ENCODE measurements at regions not wholly inside any gene's neighbourhood (a gene's known extent, or its start where the extent isn't known, plus 50 kb on each side); places are given as distances from the start of the nearest gene placed in this dataset.

- Histone ChIP-seq H2AFZ (ENCODE audit: low read length) (no peak overlapping the region), H3K4me2 (ENCODE audit: low read depth, low read length) (no peak overlapping the region), H3K4me3 (replicated peaks in 1 of 3; ENCODE audit: insufficient read depth in 1 of 3, low read depth in 2 of 3, low read length in 3 of 3) (no peak overlapping the region), H3K9me3 (ENCODE audit: low read length) (no peaks in the 10 kb centered on the region), H3K9ac (ENCODE audit: insufficient read depth, low read depth, low read length) (no peak overlapping the region), H3K4me1 (ENCODE audit: insufficient read depth, low read length) (no peaks in the 10 kb centered on the region), H3K36me3 (replicated peaks in 1 of 2; ENCODE audit: control insufficient read depth in 1 of 2, insufficient read depth in 2 of 2, low read length in 2 of 2) (no peaks in the 10 kb centered on the region), H4K20me1 (ENCODE audit: insufficient read depth, low read length) (no peaks in the 10 kb centered on the region), H3K27ac (ENCODE audit: extremely low read length, insufficient read depth, low read length) (no peak overlapping the region), H3K27me3 (ENCODE audit: control insufficient read depth in 1 of 2, insufficient read depth in 2 of 2, low read length in 2 of 2) (0 out of 5 replicates have a peak, but pooled peaks cover 0 to 4% of the 10 kb centered on the region in 2 experiments), H3K79me2 (ENCODE audit: insufficient read depth, low read length) (no peaks in the 10 kb centered on the region)
- in situ Hi-C loops (cut with HindIII; ENCODE audit: extremely low pct_ligation_motif_present, low pct_unique_long_range_greater_than_20kb) (no loop called here), intact Hi-C loops (cut with micrococcal nuclease; ENCODE audit: unreplicated experiment) (no loop called here)
- ATAC-seq (no peak), DNase-seq (ENCODE audit: low spot score) (no peak), FAIRE-seq (no peak)
- ChIA-PET CTCF (ENCODE audit: low intra/inter-chr PET ratio, low total read pairs) (no interaction called here), POLR2A (no interaction called here)
- no TSS peak for BruUV-seq (replicated peaks)
- no peak for TF ChIP-seq ZNF543 (CRISPR knock-in tag; IDR thresholded peaks at IDR 0.05)
- no peak for TF ChIP-seq SSRP1 (CRISPR knock-in tag; IDR thresholded peaks at IDR 0.05)
- TF ChIP-seq KLF15 (CRISPR knock-in tag; IDR thresholded peaks at IDR 0.05; ENCODE audit: borderline replicate concordance): no peak
- no peak for TF ChIP-seq E2F5 (CRISPR knock-in tag; conservative IDR thresholded peaks at IDR 0.05)
- TF ChIP-seq TCF12 (IDR thresholded peaks at IDR 0.05): no peak
- TF ChIP-seq TCF12 (CRISPR knock-in tag; IDR thresholded peaks at IDR 0.05): no peak
- TF ChIP-seq TCF7 (IDR thresholded peaks at IDR 0.05; ENCODE audit: low read depth): no peak
- no peak for TF ChIP-seq ZSCAN31 (CRISPR knock-in tag; IDR thresholded peaks at IDR 0.05; ENCODE audit: low read depth)
- TF ChIP-seq ZNF260 (CRISPR knock-in tag; IDR thresholded peaks at IDR 0.05; ENCODE audit: borderline replicate concordance, low read depth): no peak
- TF ChIP-seq BRD4 (CRISPR knock-in tag; IDR thresholded peaks at IDR 0.05): no peak
- WGBS (ENCODE audit: low lambda C conversion rate): 3% methylated on average over 3 of the region's 3 CpGs
Observed at GRCh38 chr16:13377143-13377542, 475.7 kb downstream of the SHISA9 start.

- Histone ChIP-seq H3K4me2 (ENCODE audit: low read depth, low read length) (no peak overlapping the region), H4K20me1 (ENCODE audit: insufficient read depth, low read length) (no peaks in the 10 kb centered on the region), H3K79me2 (ENCODE audit: insufficient read depth, low read length) (no peaks in the 10 kb centered on the region), H3K27me3 (ENCODE audit: control insufficient read depth in 1 of 2, insufficient read depth in 2 of 2, low read length in 2 of 2) (0 out of 5 replicates have a peak, but pooled peaks cover 0 to 4% of the 10 kb centered on the region in 2 experiments), H3K27ac (ENCODE audit: extremely low read length, insufficient read depth, low read length) (no peak overlapping the region), H3K9me3 (ENCODE audit: low read length) (no peaks in the 10 kb centered on the region), H3K36me3 (replicated peaks in 1 of 2; ENCODE audit: control insufficient read depth in 1 of 2, insufficient read depth in 2 of 2, low read length in 2 of 2) (no peaks in the 10 kb centered on the region), H3K9ac (ENCODE audit: insufficient read depth, low read depth, low read length) (no peak overlapping the region), H2AFZ (ENCODE audit: low read length) (no peak overlapping the region), H3K4me3 (replicated peaks in 1 of 3; ENCODE audit: insufficient read depth in 1 of 3, low read depth in 2 of 3, low read length in 3 of 3) (no peak overlapping the region), H3K4me1 (ENCODE audit: insufficient read depth, low read length) (no peaks in the 10 kb centered on the region)
- ATAC-seq: no peak
- DNase-seq (ENCODE audit: low spot score): no peak
- CTCF ChIA-PET (ENCODE audit: low intra/inter-chr PET ratio, low total read pairs): no interaction called here
- in situ Hi-C loops (cut with HindIII; ENCODE audit: extremely low pct_ligation_motif_present, low pct_unique_long_range_greater_than_20kb) (no loop called here), intact Hi-C loops (cut with micrococcal nuclease; ENCODE audit: unreplicated experiment) (no loop called here)
- WGBS (ENCODE audit: low lambda C conversion rate): 0% methylated on average over 2 of the region's 2 CpGs
- no peak for FAIRE-seq
- BruUV-seq (replicated peaks): no TSS peak
- no peak for TF ChIP-seq FLYWCH1 (CRISPR knock-in tag; IDR thresholded peaks at IDR 0.05)
- TF ChIP-seq ATRX (CRISPR knock-in tag; IDR thresholded peaks at IDR 0.05; ENCODE audit: borderline replicate concordance): no peak
- no peak for TF ChIP-seq ZNF564 (CRISPR knock-in tag; IDR thresholded peaks at IDR 0.05)
- no peak for TF ChIP-seq ZNF770 (CRISPR knock-in tag; IDR thresholded peaks at IDR 0.05)
- TF ChIP-seq NR2F2 (IDR thresholded peaks at IDR 0.05; ENCODE audit: borderline replicate concordance, low read depth): no peak
- no peak for TF ChIP-seq THYN1 (CRISPR knock-in tag; IDR thresholded peaks at IDR 0.05; ENCODE audit: borderline replicate concordance, low read depth)
- POLR2A ChIA-PET: no interaction called here
Observed at GRCh38 chr16:13378151-13378550, 476.8 kb downstream of the SHISA9 start.
